ENCODE measurements at regions not wholly inside any gene's neighbourhood (a gene's known extent, or its start where the extent isn't known, plus 50 kb on each side); places are given as distances from the start of the nearest gene placed in this dataset.

DNA sequence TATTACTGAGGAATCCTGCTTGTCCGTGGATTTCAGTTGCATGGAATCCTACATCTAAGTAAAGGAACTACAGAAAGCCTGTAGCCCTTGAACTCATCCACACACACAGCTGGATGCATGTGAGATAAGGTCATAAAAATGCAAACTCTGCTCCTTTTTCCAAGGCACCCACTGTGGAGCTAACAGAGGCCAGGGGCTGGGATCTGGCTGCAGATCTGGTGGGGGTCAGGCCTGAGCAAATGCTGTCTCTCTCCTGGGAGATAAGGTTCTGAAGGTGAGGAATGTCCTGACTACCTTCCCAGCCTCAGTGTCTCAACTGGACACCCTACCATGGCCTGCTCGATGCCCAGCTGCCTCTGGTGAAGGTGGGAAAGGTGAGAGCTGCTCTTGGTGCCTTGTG is 321.5 kb downstream of the LRFN2 start:
- TF ChIP-seq, protein P1, sequence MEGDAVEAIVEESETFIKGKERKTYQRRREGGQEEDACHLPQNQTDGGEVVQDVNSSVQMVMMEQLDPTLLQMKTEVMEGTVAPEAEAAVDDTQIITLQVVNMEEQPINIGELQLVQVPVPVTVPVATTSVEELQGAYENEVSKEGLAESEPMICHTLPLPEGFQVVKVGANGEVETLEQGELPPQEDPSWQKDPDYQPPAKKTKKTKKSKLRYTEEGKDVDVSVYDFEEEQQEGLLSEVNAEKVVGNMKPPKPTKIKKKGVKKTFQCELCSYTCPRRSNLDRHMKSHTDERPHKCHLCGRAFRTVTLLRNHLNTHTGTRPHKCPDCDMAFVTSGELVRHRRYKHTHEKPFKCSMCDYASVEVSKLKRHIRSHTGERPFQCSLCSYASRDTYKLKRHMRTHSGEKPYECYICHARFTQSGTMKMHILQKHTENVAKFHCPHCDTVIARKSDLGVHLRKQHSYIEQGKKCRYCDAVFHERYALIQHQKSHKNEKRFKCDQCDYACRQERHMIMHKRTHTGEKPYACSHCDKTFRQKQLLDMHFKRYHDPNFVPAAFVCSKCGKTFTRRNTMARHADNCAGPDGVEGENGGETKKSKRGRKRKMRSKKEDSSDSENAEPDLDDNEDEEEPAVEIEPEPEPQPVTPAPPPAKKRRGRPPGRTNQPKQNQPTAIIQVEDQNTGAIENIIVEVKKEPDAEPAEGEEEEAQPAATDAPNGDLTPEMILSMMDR (IDR thresholded peaks at IDR 0.05) = no peak
- Histone ChIP-seq H3K4me1 (ENCODE audit: control insufficient read depth in 1 of 2, insufficient read depth in 1 of 2, low read depth in 1 of 2, low read length in 1 of 2) (no peaks in the 10 kb centered on the region), H3K4me3 (ENCODE audit: low read depth in 1 of 2, low read length in 1 of 2) (no peak overlapping the region), H3K36me3 (no peaks in the 10 kb centered on the region), H3K27me3 (peaks cover 5% of the 10 kb centered on the region), H3K9me3 (no peaks in the 10 kb centered on the region), H3K27ac (no peak overlapping the region)

DNA sequence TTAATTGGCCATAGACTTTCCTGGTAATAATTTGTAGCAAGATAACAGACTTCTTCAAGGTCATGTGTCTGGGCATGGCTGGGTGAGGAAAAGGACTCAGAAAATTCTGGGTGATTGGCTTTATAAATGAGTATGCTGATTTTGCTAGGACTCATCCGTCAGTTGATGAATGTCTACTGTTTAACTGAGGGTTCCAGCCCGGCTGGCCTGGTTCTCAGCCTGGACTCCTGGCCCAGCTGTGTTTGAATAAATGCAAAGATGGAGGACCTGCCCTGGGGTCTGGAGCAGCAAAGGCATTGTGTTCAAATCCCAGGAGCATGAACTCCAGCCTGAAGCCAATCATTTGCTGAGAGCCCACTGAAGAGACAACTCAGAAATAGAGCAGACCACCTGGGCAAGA is 323.2 kb downstream of the LRFN2 start:
- H3K27ac ChIP-seq = no peak overlapping the region
- TF ChIP-seq, protein P1 (IDR thresholded peaks at IDR 0.05) = no peak
- peaks cover 5% of the 10 kb centered on the region for H3K27me3 ChIP-seq

GRCh38 chr6:40262363-40262762 is 324.8 kb downstream of the LRFN2 start:
- TF ChIP-seq, protein P1 (IDR thresholded peaks at IDR 0.05) = no peak
- no peaks in the 10 kb centered on the region for H3K9me3 ChIP-seq
- H3K4me1 ChIP-seq (ENCODE audit: control insufficient read depth in 1 of 2, insufficient read depth in 1 of 2, low read depth in 1 of 2, low read length in 1 of 2) = no peaks in the 10 kb centered on the region
- no peak overlapping the region for H3K4me3 ChIP-seq (ENCODE audit: low read depth in 1 of 2, low read length in 1 of 2)
- H3K27me3 ChIP-seq = no peaks in the 10 kb centered on the region
- no peaks in the 10 kb centered on the region for H3K36me3 ChIP-seq
- H3K27ac ChIP-seq = no peak overlapping the region

More for the DNA sequence above, 323.2 kb downstream of the LRFN2 start:
- no peaks in the 10 kb centered on the region for H3K4me1 ChIP-seq (ENCODE audit: control insufficient read depth in 1 of 2, insufficient read depth in 1 of 2, low read depth in 1 of 2, low read length in 1 of 2)
- no peaks in the 10 kb centered on the region for H3K9me3 ChIP-seq
- no peak overlapping the region for H3K4me3 ChIP-seq (ENCODE audit: low read depth in 1 of 2, low read length in 1 of 2)
- H3K36me3 ChIP-seq = no peaks in the 10 kb centered on the region

DNA sequence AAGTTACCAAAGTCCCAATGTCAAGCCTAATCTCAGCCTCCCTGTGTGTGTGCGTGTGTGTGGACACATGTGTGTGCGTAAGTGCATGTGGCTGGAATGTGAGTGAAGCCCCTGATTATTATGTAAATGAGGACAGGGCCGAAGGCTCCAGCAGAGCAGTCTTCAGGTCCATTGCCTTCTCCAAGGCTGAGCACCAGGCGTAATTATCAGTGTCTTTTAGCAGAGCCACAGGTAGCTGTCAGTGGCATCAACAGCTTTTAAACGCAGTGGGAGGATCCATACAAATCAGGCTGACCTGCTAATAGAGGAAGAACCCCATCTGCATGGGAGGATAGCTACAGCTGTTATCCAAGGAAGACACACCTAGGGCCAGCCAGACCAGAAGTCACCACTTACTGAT is 324.3 kb upstream of the MOCS1 start:
- Histone ChIP-seq H3K27ac (no peak overlapping the region), H3K36me3 (no peaks in the 10 kb centered on the region), H3K27me3 (peaks cover 4% of the 10 kb centered on the region), H3K9me3 (no peaks in the 10 kb centered on the region), H3K4me3 (ENCODE audit: low read depth in 1 of 2, low read length in 1 of 2) (no peak overlapping the region), H3K4me1 (ENCODE audit: control insufficient read depth in 1 of 2, insufficient read depth in 1 of 2, low read depth in 1 of 2, low read length in 1 of 2) (no peaks in the 10 kb centered on the region)
- TF ChIP-seq, protein P1 (IDR thresholded peaks at IDR 0.05) = no peak

- TF ChIP-seq, protein P1 (IDR thresholded peaks at IDR 0.05) = no peak
- Histone ChIP-seq H3K27me3 (peaks cover 4% of the 10 kb centered on the region), H3K36me3 (no peaks in the 10 kb centered on the region), H3K4me1 (ENCODE audit: control insufficient read depth in 1 of 2, insufficient read depth in 1 of 2, low read depth in 1 of 2, low read length in 1 of 2) (no peaks in the 10 kb centered on the region), H3K27ac (no peak overlapping the region), H3K4me3 (ENCODE audit: low read depth in 1 of 2, low read length in 1 of 2) (no peak overlapping the region), H3K9me3 (no peaks in the 10 kb centered on the region)
Observed at GRCh38 chr6:40256831-40257230, 322.6 kb upstream of the MOCS1 start.

GRCh38 chr6:40256224-40256623 is 322.0 kb upstream of the MOCS1 start:
- Histone ChIP-seq H3K36me3 (no peaks in the 10 kb centered on the region), H3K27ac (no peak overlapping the region), H3K4me1 (ENCODE audit: control insufficient read depth in 1 of 2, insufficient read depth in 1 of 2, low read depth in 1 of 2, low read length in 1 of 2) (no peaks in the 10 kb centered on the region), H3K27me3 (peaks cover 4% of the 10 kb centered on the region), H3K9me3 (no peaks in the 10 kb centered on the region), H3K4me3 (ENCODE audit: low read depth in 1 of 2, low read length in 1 of 2) (no peak overlapping the region)
- TF ChIP-seq, protein P1 (IDR thresholded peaks at IDR 0.05) = no peak

All from neutrophil (primary cell).